ENCODE measurements at regions not wholly inside any gene's neighbourhood (a gene's known extent, or its start where the extent isn't known, plus 50 kb on each side); places are given as distances from the start of the nearest gene placed in this dataset.

- ChIA-PET CTCF (no interaction called here), POLR2A (no interaction called here)
These were observed 102.2 kb upstream of the TARS1 start for GRCh38 chr5:33338336-33339110.

DNA sequence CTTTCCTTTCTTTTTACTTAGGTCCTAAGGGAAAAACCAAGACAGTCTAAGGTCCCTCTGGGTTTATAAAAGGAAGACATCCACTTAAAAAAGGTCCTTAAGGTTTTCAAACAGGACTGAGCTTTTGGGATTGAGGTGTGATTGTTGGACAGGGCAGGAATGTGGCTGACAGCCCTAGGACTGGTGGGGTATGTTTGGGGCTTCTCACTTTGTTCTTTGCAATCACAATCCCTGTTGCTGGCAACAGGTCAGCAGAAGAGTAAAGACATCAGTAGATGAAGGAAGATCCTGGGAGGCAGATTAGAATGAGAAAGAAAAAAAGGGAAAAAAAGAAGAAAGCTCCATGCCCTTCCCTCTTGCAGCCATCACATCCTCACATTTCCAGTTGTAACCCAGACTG is 101.4 kb upstream of the TARS1 start:
- ChIA-PET CTCF (no interaction called here), POLR2A (no interaction called here)

- ChIA-PET POLR2A (no interaction called here), CTCF (no interaction called here)
These were observed 100.6 kb upstream of the TARS1 start for GRCh38 chr5:33340195-33340594.

DNA sequence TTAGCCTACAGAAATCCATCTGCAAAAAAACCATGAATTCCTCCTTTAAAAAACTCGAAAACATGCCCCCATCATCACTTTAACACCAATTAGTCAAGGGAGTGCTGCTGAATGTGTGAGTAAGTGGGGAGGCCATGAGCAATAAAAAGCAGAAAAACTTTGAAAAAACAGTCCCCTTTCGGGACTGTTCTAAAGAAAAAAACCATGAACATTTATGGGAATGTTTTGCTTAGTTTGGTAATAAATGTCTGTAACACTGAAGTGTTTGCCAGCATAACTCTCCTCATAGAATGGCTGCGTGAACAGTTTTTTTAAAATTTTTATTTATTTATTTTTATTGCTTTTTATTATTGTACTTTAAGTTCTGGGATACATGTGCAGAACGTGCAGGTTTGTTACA is 99.4 kb upstream of the TARS1 start:
- ChIA-PET POLR2A (no interaction called here), CTCF (no interaction called here)

DNA sequence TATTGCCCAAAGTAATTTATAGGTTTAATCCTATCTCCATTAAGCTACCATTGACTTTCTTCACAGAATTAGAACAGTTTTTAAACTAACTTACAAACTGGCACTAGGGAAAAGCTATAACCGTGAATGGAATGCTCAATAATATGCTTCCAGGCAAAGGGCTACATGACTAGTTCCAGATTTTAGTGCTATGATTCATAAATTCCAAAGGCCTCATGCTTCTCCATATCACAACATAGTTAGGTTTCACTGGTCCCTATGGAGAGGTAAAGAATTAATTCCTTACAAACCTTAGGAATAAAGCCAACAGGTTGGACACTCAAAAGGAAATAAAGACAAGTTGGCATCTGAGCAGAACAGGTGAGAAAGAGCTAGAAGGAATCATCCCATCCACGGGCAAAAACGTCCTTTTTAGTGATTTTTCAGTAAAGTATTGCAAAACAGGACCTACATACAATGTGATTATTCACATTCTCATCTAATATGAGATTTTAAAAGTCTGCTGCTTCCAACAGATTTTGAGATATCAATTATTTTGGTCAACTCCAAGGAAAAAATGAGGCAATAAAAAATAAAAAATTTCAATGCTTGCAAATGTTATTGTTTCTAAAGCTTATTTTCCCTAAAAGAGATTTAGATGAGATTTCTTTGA is 97.0 kb upstream of the TARS1 start:
- POLR2A ChIA-PET, result no interaction called here
- CTCF ChIA-PET, result no interaction called here

GRCh38 chr5:33346534-33346933 is 94.2 kb upstream of the TARS1 start:
- POLR2A ChIA-PET, result no interaction called here
- CTCF ChIA-PET, result no interaction called here

DNA sequence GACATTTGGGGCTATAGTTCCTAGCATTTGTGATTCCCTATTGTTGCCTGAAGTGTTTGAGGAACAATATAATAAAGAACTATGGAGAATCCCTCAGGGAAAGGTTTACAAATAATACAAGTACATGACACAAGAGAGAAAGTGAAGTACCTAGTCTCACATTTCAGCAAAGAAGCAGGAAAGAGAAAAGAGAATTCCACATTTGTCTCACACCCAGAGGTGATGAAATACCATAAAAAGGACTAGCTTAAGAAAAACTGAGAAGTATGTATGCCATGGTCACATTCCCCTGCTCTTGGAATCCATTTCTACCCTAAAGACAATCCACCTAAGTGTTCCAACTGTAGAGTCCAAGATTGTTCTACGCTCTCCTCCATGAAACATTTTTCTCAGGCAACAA is 79.0 kb upstream of the TARS1 start:
- POLR2A ChIA-PET, result no interaction called here
- CTCF ChIA-PET, result no interaction called here

DNA sequence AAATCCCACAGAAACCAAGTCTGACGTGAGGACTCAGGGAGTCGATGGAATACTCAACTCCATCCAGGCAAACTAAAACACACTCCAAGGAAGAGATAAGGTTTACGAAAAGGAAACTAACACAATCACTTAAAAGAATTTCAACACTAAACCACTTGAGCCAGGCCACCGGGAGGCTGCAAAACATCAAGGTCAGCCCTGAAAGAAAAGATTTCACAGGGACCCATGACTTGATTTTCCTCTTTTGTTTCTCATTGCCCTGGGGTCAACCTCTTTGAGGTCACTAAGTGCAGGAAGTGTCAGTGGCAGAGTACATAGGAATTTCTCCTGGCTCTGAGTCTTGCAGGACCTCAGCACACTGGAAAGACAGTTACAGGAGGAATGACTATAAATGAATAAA is 77.8 kb upstream of the TARS1 start:
- CTCF ChIA-PET, result no interaction called here
- POLR2A ChIA-PET, result no interaction called here

DNA sequence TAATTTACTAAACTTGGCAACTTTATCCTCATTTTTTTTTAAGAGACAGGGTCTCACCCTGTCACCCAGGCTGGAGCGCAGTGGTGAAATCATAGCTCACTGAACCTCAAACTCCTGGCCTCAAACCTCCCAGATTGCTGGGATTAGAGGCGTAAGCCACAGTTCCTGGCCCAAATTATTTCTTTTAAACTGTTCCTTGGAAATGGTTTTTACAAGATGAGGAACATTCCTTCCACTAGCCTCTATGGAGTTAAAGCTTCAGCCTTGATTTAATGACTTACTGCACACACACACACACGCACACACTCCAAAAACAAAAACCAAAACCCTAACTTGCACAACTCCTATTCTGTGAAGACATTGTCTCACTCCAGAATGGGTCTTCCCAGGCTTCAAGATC is 77.2 kb upstream of the TARS1 start:
- CTCF ChIA-PET, result no interaction called here
- POLR2A ChIA-PET, result no interaction called here

DNA sequence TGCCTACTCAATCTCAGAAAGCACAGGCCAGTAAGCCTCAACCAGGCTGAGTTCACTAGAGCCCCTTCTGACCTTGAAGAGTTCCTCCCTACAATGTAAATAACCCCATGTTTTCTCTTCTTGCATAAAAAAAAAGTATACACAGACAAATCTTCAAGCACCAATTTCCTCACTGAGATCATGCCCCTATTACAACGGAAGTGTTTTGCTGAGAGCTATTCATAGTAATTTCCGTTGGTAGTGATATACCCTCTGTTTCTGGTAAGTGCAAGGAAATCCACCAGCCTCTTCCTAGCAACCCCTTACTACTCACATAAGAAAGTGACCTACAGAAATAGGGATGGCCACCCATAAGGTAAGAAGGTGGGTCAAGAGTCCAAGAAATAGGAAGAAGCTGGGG is 76.4 kb upstream of the TARS1 start:
- CTCF ChIA-PET, result interaction anchor here (0.5 kb wide), 1 partner anchor 66 kb away, joined by 3 read pairs; no protein-coding TSS in a partner anchor
- POLR2A ChIA-PET, result no interaction called here

GRCh38 chr5:33367416-33367815 is 73.3 kb upstream of the TARS1 start:
- ChIA-PET CTCF (no interaction called here), POLR2A (no interaction called here)

GRCh38 chr5:33369485-33370465 is 71.0 kb upstream of the TARS1 start:
- POLR2A ChIA-PET, result no interaction called here

DNA sequence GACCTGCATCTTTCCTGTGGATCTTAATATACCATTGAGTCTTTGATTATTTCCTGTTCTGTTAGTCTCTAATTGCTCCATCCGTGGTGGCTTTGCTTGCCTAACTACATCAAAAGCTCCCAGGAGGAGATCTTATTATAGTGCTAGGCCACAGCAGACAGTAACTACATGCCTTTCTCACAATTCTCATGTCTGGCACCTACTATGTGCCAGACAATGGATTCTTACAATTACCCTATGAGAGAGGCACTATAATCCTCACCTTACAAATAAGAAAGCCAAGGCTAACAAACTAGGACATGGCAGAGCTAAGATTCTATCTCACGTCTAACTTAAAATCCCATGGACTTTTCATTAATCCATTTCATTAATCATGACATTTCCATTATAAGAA is 70.3 kb upstream of the TARS1 start:
- ChIA-PET POLR2A (no interaction called here), CTCF (no interaction called here)

More at GRCh38 chr5:33369485-33370465, 71.0 kb upstream of the TARS1 start:
- CTCF ChIA-PET, result no interaction called here

DNA sequence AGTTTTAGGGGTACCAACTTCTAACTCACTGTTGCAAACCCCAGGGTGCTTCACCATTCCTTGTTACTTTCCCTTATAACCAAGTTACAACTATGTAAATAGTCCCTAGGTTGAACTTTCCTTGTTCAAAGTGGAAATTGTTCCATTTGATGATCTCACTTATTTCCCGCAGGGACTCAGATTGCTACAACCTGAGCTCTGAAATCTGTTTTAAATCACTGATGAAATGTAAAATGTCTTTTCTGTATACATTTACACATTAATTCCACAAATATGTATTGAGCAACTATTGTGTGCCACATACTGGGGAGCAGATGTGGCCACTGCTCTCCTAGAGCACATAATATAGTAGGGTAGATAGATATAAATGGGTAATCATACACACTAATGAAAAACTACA is 69.1 kb upstream of the TARS1 start:
- CTCF ChIA-PET, result no interaction called here

GRCh38 chr5:33372721-33373472 is 67.9 kb upstream of the TARS1 start:
- ChIA-PET POLR2A (no interaction called here), CTCF (no interaction called here)

More for the DNA sequence above, 69.1 kb upstream of the TARS1 start:
- POLR2A ChIA-PET, result no interaction called here

GRCh38 chr5:33375900-33376299 is 64.9 kb upstream of the TARS1 start:
- POLR2A ChIA-PET, result no interaction called here
- CTCF ChIA-PET, result no interaction called here

DNA sequence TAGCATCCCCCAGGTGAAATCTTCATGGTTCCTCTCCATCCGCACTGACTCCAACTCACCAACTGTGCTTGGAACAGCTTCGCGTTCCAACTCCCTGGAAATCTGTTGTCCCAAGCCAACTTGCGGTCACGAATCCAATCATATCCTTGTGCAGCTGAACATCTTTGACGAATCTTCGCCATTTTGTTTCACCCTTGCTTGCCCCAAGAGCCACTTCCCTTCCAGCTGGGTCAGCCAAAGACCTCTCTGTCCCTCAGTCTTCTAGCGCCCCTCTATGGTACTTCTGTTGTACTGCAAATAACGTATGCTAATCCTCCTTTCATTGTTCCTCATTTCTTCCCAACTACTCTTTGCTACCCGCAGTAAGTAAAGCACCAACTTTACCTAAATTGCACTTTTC is 61.0 kb upstream of the TARS1 start:
- ChIA-PET CTCF (no interaction called here), POLR2A (no interaction called here)

GRCh38 chr5:33381243-33381642 is 59.5 kb upstream of the TARS1 start:
- ChIA-PET CTCF (no interaction called here), POLR2A (no interaction called here)
